SK-N-DZ (cell line): ENCODE measurements at regions not wholly inside any gene's neighbourhood (a gene's known extent, or its start where the extent isn't known, plus 50 kb on each side); places are given as distances from the start of the nearest gene placed in this dataset.
A peak's percentile ranks its signal among the peaks of the same experiment; 100 is the strongest.
"Not testable (repeated sequence)": the region's sequence is repeated elsewhere in the genome, so short reads cannot be mapped to it uniquely, and the experiment has no call there.

Experiments used
- DNase-seq: peaks from one replicate; pipeline ENCODE4 v3.0.0-alpha.2; 2015; ENCODE audit warnings: low spot score

DNA sequence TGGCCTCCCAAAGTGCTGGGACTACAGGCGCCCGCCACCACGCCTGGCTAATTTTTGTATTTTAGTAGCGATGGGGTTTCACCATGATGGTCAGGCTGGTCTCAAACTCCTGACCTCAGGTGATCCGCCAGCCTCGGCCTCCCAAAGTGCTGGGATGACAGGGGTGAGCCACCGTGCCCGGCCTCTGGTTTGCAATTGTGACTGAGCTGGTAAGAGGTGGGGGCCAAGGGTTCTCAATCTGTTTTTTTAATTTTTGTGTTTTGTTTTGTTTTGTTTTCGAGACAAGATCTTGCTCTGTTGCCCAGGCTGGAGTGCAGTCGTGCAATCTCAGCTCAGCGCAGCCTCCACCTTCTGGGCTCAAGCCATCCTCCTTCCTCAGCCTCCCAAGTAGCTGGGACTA lies 196.2 kb downstream of the CRLF2 start:
- not testable (repeated sequence) for DNase-seq

DNA sequence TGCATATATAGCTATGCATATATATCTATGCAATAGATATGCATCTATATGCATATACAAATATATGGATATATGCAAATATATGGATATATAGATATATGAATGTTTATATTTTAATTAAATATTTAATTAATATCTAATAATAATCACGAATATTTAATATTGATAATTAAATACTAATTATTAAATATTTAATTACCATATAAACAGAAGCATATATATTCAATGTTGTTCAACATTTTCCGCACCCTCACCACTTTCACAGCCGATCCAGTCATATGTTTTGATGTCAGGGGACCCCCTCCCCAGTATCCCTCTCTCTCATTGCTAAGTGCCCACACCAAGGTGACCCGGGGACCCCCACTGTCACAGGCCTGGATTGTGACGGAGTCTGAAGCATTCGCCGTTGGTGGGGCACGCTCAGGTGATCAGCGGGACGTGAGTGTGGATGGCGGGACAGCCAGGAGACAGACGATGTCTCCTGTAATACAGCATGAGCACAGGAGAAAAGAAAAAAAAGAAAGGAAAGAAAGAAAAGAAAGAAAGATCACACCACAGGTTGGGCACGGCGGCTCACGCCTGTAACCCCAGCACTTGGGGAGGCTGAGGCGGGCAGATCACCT lies 199.7 kb downstream of the CRLF2 start:
- DNase-seq: no peak

DNA sequence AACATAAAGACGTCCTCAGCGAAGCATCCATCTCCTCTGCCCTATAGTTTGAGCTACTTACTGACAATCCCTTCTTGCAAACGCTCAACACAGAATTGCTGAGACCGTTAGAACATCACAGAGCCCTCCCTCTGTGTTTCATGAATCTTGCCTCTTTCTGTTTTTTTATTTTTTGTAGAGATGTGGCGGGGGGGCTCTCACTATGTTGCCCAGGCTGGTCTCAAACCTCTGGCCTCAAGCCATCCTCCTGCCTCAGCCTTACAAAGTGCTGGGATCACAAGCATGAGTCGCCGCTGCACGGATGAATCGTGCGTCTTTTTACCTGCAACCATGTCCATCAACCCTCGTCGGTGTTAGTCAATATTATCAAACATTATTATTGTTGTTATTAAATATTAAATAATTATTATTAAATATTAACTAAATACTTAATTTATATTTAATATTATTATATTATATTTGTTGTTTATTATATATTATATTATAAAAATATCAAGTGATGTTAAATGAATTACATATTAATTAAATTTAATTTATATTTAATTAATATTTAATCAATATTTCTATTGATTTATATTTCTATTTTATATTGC lies 200.7 kb downstream of the CRLF2 start:
- DNase-seq: no peak

DNA sequence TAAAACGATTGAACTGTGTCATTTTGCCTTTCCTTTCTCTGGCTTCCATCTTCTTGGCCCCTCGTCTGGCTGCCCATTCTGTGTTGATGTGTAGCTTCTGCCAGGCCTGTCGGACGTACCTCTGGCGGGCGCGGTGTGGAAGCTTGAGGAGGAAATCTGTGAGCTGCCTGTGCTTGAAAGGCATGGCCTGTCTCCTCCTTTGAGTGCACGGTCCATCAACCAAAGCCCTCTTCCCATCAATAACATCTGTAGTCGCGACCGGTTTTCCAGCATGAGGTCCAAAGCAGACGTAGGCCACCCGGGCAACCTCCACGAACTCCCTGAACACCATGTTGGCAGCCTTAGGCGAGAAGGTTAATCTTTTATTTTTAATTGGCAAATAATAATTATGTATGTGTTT lies 202.7 kb downstream of the CRLF2 start:
- DNase-seq: no peak

DNA sequence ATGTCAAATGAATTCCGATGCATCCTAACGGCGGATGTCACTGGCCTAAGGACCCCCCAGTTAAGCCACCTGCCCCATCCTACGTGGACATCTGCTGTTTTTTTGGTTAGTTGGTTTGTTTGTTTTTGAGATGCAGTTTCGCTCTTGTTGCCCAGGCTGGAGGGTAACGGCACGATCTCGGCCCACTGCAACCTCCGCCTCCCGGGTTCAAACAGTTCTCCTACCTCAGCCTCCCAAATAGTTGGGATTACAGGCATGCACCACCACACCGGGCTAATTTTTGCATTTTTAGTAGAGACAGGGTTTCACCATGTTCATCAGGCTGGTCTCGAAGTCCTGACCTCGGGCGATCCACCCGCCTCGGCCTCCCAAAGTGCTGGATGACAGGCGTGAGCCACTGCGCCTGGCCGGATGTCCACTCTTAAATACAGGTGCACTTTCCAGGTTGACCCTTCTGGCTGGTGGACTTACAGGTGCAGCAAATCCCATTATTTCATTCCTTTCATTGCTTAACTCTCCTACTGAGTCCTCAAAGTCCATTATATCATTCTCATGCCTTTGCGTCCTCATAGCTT lies 206.2 kb downstream of the CRLF2 start:
- DNase-seq: no peak

DNA sequence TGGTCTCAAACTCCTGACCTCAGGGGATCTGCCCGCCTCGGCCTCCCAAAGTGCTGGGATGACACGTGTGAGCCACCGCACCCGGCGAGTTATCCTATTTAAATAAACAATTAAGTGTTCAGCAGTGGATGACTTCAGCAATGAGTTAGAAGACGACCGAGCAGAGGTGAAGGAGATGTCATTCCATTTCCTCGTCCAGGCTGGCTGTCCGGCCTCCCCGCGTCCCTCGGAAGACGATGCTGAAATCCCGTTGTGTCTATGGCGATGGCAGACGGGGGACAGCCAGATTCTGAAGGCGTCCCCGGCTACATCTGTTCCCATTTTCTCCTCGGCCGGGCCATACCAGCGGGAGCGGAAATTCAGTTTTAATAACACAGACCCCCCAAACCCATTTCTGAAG lies 209.8 kb downstream of the CRLF2 start:
- DNase-seq: no peak

DNA sequence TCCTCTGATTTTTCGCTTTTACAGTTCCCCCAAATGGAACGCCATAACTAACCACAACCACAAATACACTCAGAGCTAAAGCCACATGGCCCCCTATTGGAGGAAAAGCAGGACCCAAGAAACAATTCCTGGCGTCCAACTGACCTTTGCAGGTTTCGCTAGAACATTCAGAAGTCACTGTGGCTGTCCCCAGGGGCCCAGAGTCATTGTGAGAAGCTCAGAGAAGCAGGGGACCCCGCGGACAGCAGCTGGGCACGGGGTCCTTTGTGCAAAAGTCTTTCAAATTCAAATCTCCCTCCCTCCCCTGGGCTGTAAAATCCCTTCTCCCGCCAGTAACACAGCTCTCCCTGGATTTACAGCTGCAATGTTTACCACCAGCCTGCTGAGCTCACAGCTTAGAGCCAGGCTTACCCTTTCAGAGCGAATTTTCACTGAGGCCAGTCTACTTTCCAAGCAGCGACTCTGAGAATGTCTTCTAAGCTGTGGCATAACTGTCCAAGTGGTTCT lies 214.8 kb downstream of the CRLF2 start:
- DNase-seq: no peak

DNA sequence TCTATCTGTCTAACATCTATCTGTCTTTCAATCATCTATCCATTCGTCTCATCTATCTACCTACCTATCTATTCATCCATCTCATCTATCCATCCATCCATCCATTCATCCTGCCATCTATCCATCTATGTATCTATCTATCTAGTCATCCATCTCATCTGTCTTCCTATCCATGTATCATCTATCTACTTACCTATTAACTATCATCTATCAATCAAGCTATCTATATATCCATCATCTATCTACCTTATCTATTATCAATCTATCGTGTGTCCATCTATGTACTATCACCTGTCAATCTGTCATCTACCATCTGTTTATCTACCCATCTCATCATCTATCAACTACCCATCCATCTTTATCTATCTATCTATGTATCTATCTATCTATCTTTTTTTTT lies 217.7 kb downstream of the CRLF2 start:
- no peak for DNase-seq

DNA sequence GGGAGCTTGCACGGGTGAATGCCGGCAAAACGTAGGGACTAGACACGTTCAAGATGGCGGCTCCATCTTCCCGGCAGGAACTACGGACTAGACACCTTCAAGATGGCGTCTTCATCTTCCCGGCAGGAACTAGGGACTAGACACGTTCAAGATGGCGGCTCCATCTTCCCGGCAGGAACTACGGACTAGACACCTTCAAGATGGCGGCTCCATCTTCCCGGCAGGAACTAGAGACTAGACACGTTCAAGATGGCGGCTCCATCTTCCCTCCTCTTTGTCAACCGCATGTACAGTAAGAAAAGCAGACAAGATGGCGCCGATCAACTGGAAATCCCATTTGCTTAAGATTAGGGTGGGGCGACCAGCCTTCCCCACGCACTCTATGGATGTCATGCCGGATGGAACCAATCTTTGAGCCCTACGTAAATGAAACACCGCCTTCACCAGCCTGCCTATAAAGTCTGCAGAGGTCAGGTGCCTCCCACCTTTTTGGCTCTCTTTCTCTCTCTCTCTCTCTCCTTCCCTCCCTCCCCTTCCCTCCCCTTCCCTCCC lies 222.4 kb downstream of the CRLF2 start:
- DNase-seq: peak; percentile 81

DNA sequence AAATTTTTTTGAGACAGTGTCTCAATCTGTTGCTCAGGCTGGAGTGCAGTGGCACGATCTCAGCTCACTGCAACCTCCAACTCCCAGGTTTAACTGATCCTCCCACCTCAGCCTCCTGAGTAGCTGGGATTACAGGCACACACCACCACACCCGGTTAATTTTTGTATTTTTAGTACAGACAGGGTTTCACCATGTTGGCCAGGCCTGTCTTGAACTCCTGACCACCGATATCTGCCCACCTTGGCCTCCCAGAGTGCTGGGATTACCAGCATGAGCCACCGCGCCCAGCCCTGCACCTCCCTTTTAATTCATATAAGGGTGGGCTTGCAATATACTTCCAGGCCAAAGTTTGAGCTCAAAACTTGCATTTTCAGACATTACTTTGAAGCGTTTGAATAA lies 223.9 kb downstream of the CRLF2 start:
- not testable (repeated sequence) for DNase-seq

DNA sequence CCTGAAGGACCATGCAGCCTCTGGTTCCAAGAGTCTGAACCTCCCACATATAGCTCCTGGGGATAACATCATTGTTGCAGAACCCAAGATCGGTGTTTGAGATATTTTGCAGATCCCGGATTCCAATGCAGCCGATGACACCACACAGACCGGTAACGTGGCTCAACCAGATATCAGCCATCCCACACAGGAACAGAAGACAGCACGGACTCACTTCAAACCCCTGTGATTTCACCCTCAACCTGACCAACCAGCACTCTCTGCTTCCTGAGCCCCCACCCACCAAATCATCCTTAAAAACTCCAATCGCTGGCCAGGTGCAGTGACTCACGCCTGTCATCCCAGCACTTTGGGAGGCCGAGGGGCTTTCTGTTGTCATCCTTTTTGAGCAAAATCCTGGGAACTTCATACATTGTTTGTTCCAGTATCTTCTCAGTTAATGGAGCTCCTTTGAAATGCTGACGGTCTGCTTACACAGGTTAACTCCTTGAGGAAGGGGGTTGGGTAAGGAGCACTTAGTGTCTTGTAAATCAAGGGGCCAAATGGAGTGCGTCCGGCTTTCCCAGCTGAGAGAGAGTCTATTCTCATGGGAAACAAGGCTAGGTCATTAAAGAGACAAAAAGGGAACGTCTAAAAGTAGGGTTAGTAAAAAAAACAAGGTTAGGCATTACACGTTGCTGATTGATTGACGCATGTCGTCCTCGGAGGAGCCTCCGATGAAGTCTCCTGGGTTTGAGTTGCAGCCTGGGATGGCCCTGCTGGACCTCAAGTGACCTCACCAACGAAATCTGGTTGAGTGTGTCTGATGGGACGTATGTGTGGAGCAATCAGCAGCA lies 230.4 kb downstream of the CRLF2 start:
- no peak for DNase-seq

DNA sequence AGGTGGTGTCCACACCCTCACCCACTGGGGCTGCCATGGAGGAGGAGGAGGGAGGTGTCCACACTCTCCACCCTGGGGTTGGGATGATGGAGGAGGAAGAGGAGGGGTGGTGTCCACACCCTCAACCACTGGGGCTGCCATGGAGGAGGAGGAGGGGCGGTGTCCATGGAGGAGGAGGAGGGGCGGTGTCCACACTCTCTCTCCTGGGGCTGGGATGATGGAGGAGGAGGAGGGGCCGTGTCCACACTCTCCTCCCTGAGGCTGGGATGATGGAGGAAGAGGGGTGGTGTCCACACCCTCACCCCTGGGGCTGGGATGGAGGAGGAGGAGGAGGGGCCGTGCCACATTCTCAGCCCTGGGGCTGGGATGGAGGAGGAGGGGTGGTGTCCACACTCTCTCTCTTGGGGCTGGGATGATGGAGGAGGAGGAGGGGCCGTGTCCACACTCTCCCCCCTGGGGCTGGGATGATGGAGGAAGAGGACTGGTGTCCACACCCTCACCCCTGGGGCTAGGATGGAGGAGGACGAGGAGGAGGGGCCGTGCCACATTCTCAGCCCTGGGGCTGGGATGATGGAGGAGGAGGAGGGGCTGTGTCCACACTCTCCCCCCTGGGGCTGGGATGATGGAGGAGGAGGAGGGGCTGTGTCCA lies 231.7 kb downstream of the CRLF2 start:
- DNase-seq: no peak

DNA sequence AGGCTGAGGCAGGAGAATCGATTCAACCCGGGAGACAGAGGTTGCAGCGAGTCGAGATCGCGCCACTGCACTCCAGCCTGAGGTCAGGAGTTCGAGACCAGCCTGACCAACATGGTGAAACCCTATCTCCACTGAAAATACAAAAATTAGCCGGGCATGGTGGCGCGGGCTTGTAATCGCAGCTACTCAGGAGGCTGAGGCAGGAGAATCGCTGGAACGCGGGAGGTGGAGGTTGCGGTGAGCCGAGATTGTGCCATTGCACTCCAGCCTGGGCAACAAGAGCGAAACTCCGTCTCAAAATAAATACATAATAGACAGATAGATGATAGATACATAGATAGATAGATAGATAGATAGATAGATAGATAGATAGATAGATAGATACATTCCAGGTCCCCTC lies 233.3 kb downstream of the CRLF2 start:
- not testable (repeated sequence) for DNase-seq

DNA sequence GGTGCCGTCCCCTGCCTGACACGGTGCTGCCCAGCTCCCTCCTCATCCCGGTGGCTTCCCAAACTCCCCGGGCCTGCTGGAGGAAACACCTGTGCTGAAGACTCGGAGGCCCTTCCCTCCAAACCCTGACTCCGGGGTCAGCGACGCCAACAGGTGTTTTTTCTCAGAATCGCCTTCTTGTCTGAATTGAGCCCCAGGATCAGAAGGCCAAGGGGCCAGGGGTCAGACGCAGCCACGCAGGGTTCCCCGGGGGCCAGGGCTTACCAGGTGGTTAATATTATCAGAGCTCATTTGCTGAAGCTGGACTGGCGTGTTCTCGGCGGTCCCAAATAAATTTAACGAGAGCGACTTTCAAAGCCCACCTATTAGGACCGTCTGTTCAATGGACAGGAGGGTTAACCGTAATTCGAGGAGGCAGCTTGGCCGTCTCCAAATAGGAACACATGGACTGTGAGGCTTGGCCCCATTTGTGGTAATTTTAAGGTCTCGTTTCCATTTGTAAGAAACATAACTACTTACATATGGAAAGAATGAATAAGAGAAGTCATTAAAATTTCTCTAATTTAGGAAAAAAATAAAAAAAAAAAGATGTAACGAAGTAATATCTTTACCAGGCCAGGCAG lies 239.3 kb downstream of the CRLF2 start:
- DNase-seq: no peak

DNA sequence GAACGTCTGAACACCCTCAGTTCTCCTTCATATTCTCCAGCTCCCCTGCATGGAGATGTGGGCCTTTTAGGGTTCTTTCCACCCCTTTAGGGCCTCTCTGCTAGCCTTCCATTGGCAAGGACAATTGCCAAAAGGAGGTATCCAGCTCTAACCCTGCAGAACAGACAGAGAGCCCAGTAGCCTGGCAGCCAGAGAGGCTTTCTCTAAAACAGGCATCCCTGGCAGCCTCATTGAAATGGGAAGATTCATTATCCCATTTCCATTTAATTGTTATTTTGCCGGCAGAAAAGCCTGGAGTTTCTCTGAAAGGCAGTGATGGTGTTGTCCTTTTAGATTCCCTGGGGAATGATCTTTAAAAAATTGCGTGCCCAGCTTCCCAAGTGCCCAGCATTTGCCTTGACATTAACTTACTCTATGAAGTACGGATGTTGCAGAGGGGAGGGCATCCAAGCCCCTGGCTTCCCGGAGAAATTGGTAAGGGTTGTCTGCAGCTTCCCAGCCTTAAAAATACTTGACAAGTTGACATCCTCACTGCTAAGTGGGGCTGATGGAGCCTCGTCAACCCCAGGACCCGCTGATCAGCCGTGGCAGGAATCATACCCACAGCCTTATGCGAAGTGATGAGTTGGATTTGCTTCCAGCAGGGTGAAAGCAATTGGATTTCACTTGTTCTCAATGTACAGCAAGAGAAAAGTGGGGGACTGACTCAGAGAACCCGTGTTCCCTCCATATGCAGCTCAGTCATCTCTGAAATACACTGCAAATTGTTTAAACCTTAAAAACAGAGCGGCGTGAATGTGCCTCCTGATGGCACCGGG lies 244.1 kb downstream of the CRLF2 start:
- no peak for DNase-seq

DNA sequence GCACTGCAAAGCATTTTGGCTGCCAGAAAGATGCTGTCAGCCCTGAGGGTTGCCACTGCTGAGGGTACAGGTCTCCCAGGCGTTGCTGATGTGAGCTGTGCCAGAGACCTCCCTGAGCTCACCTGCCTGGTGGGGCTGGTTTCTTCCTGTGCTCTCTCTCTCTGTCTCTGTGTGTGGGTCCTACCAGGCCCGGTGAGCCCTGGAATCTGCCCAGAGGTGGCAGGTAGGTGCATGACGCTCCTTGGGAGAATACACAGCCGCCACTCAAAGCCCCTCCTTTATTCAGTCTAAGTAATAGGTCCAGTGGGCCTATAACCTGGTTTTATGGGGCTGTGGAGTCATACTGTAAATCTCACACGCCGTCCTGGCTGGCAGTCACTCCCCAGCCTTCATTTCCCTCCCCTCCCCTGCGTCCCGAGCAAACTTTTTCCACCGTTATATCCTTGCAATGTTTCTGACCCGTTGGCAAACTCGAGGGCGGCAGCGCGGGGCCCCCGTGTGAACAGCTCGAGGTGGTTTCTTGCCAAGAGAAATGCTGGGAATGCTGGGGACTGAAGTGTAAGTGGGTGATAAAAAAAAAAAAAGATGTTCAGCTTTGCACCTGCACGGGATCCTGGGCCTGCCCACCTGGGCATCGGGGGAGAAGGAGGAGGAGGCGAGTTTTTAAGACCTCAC lies 245.9 kb downstream of the CRLF2 start:
- DNase-seq: no peak

DNA sequence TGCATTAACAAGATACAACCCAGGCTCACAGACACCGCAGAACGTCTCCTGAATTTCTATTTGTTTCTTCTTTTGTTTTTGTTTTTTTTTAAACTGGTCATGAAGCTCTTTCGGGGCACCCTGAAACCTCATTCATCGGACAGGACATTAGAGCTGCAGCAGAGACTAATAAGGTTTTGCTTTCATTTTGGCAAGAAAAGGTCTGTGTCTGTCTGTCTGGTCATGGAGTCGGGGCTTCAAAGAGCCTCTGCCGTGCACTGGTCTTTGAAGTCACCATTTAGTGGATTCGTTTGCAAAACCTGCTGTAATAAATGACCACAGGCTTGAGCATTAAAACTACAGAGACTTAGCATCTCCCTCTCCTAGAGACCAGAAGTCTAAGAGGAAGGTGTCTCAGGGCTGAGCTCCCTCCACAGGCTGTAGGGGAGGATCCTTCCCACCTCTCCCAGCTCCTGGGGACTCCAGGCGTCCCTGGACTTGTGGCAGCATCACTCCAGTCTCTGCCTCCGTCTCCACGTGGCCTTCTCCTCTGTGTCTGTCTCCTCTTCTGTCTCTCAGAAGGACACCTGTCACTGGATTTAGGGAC lies 247.5 kb downstream of the CRLF2 start:
- no peak for DNase-seq

DNA sequence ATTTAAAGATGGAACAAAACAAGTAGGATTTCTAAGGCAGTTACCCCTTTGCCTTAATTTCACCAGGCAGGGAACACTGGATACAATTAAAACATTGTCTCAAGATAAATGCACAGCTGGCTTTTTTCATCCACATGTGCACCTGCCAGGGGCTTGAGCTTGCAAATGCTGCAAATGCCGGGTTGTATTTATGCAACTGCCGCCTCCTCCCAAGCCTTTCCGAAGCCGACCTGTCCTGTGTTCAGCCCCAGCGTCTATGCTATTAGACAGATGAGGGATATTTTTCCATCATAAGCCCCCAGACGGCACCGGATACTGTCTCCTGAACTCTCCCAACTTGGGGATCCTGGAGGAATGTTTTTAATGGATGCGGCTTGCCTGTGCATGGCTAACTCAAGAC lies 251.6 kb downstream of the CRLF2 start:
- DNase-seq: no peak

DNA sequence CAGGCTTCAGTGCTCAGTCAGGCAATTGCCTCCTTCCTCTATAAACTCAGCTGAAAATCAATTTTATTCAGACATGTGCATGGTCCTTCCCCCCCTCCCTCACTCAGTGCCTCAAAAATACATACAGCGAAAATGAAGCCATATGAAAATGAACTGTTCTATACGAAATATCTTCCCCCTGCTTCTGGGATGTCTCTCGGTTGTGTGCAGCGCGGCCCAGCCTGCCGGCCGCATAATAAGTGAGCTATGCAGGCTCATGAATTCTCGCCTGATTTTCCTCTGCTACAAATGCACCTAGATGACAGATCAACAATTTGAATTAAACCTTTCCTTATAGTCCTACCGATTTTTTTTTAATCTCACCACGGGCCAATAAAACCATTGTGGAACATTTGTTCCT lies 252.9 kb downstream of the CRLF2 start:
- no peak for DNase-seq
